WTC11 (cell line): ENCODE measurements at regions not wholly inside any gene's neighbourhood (a gene's known extent, or its start where the extent isn't known, plus 50 kb on each side); places are given as distances from the start of the nearest gene placed in this dataset.

Experiments
- ATAC-seq: fragments of 200-7000 bp; cut with Tn5 transposase; 2 replicates; pipeline ENCODE4 v1.10.0; 2021; ENCODE audit warnings: mild to moderate bottlenecking, moderate library complexity
- CTCF ChIA-PET: fragments of 300-600 bp; sonication (Branson Sonifier 250); formaldehyde crosslinking; loops from one replicate; lab custom pipeline; 2021; ENCODE audit warnings: antibody characterized with exemption; lab: Charles Lee
- POLR2A ChIA-PET: fragments of 350-600 bp; sonication (Branson Sonifier 250); formaldehyde crosslinking; loops from one replicate; lab custom pipeline; 2021; ENCODE audit warnings: antibody characterized with exemption; lab: Charles Lee
- DNase-seq: peaks from one replicate; pipeline ENCODE4 v3.0.0; 2021; ENCODE audit warnings: low spot score
- H3K27ac Mint-ChIP-seq: 2 replicates; pipeline ENCODE4 v1.8.0; 2021; ENCODE audit warnings: mixed read lengths
- H3K27me3 Mint-ChIP-seq: 2 replicates; pipeline ENCODE4 v1.8.0; 2021; ENCODE audit warnings: low read depth, mild to moderate bottlenecking, moderate library complexity, mixed read lengths
- H3K36me3 Mint-ChIP-seq: 2 replicates; pipeline ENCODE4 v1.8.0; 2021; ENCODE audit warnings: mixed read lengths
- H3K4me1 Mint-ChIP-seq: 2 replicates; pipeline ENCODE4 v1.8.0; 2022; ENCODE audit warnings: mixed read lengths
- H3K4me3 Mint-ChIP-seq: 2 replicates; pipeline ENCODE4 v1.8.0; 2021; ENCODE audit warnings: mild to moderate bottlenecking, moderate library complexity, mixed read lengths
- H3K9me3 Mint-ChIP-seq: 2 replicates; pipeline ENCODE4 v1.8.0; 2021; ENCODE audit warnings: mixed read lengths
- CBFB ChIP-seq: sonication (generic); formaldehyde crosslinking; IDR thresholded peaks from 2 replicates; pipeline ENCODE4 v1.8.1; 2022; ENCODE audit warnings: mild to moderate bottlenecking, low read depth, missing genetic modification reagents
- ELF4 ChIP-seq: sonication (generic); formaldehyde crosslinking; IDR thresholded peaks from 2 replicates; pipeline ENCODE4 v1.8.1; 2022; ENCODE audit warnings: low read depth, mild to moderate bottlenecking, moderate library complexity, missing genetic modification reagents
- FOXJ3 ChIP-seq: sonication (generic); formaldehyde crosslinking; IDR thresholded peaks from 2 replicates; pipeline ENCODE4 v1.9.0; 2021; ENCODE audit warnings: missing genetic modification reagents, mild to moderate bottlenecking, borderline replicate concordance
- GRHL2 ChIP-seq: fragments of 250-450 bp; sonication (Bioruptor Pico); IDR thresholded peaks from 2 replicates; pipeline ENCODE4 v1.8.0; 2022; ENCODE audit warnings: mild to moderate bottlenecking, moderate library complexity; ENCODE audit not compliant: insufficient replicate concordance, severe bottlenecking
- IRF2 ChIP-seq: sonication (generic); formaldehyde crosslinking; IDR thresholded peaks from 2 replicates; pipeline ENCODE4 v1.8.0; 2022; ENCODE audit warnings: low read depth, missing genetic modification reagents, borderline replicate concordance
- JAZF1 ChIP-seq: fragments of 250-450 bp; sonication (Bioruptor Pico); IDR thresholded peaks from 2 replicates; pipeline ENCODE4 v1.9.0; 2021; ENCODE audit warnings: moderate library complexity, mild to moderate bottlenecking, inconsistent platforms
- MAX ChIP-seq: sonication (generic); formaldehyde crosslinking; IDR thresholded peaks from 2 replicates; pipeline ENCODE4 v1.8.0; 2022; ENCODE audit warnings: mild to moderate bottlenecking, missing genetic modification reagents
- PRDM15 ChIP-seq: sonication (generic); formaldehyde crosslinking; IDR thresholded peaks from 2 replicates; pipeline ENCODE4 v1.8.0; 2022; ENCODE audit warnings: missing genetic modification reagents
- PREB ChIP-seq: sonication (generic); formaldehyde crosslinking; IDR thresholded peaks from 2 replicates; pipeline ENCODE4 v1.8.1; 2022; ENCODE audit warnings: mild to moderate bottlenecking, missing genetic modification reagents, moderate library complexity, borderline replicate concordance
- PRRX2 ChIP-seq: fragments of 250-450 bp; sonication (Bioruptor Pico); IDR thresholded peaks from 2 replicates; pipeline ENCODE4 v1.8.0; 2021; ENCODE audit warnings: mild to moderate bottlenecking
- SP1 ChIP-seq: sonication (generic); formaldehyde crosslinking; conservative IDR thresholded peaks from 2 replicates; pipeline ENCODE4 v1.8.1; 2022; ENCODE audit warnings: missing genetic modification reagents
- STAT6 ChIP-seq: sonication (generic); formaldehyde crosslinking; conservative IDR thresholded peaks from 2 replicates; pipeline ENCODE4 v1.8.1; 2023; ENCODE audit warnings: mild to moderate bottlenecking, low read depth, missing genetic modification reagents, moderate library complexity
- TEAD1 ChIP-seq: sonication (generic); formaldehyde crosslinking; IDR thresholded peaks from 2 replicates; pipeline ENCODE4 v1.8.0; 2022; ENCODE audit warnings: mild to moderate bottlenecking, missing genetic modification reagents
- TEAD4 ChIP-seq: sonication (generic); formaldehyde crosslinking; IDR thresholded peaks from 2 replicates; pipeline ENCODE4 v1.8.0; 2022; ENCODE audit warnings: mild to moderate bottlenecking, missing genetic modification reagents
- USF2 ChIP-seq: sonication (generic); formaldehyde crosslinking; IDR thresholded peaks from 2 replicates; pipeline ENCODE4 v1.8.1; 2023; ENCODE audit warnings: mild to moderate bottlenecking, missing genetic modification reagents, moderate library complexity
- ZMAT4 ChIP-seq: fragments of 250-450 bp; sonication (Bioruptor Pico); IDR thresholded peaks from 2 replicates; pipeline ENCODE4 v1.9.0; 2021; ENCODE audit warnings: mild to moderate bottlenecking
- ZNF121 ChIP-seq: sonication (generic); formaldehyde crosslinking; IDR thresholded peaks from 2 replicates; pipeline ENCODE4 v1.8.0; 2023; ENCODE audit warnings: missing genetic modification reagents
- ZNF232 ChIP-seq: sonication (generic); formaldehyde crosslinking; IDR thresholded peaks from 2 replicates; pipeline ENCODE4 v1.8.0; 2022; ENCODE audit warnings: mild to moderate bottlenecking, missing genetic modification reagents

GRCh38 chr2:12126318-12126717 is 379.9 kb downstream of the LPIN1 start:
- Mint-ChIP-seq H3K4me3 (no peak overlapping the region), H3K27me3 (no peaks in the 10 kb centered on the region; the same call in 1 of the 2 replicates)
- CTCF ChIA-PET: interaction anchor here (1.3 kb wide), 1 partner anchor 262 kb away, joined by 3 read pairs; no protein-coding TSS in a partner anchor
- POLR2A ChIA-PET: no interaction called here
- DNase-seq: no peak
- TF ChIP-seq PREB (CRISPR knock-in tag) (no peak), CBFB (CRISPR knock-in tag) (no peak), MAX (CRISPR knock-in tag) (no peak), SP1 (CRISPR knock-in tag) (no peak), ZNF121 (CRISPR knock-in tag) (no peak), PRRX2 (CRISPR knock-in tag) (no peak), PRDM15 (CRISPR knock-in tag) (no peak), FOXJ3 (CRISPR knock-in tag) (no peak), TEAD1 (CRISPR knock-in tag) (no peak), TEAD4 (CRISPR knock-in tag) (no peak), USF2 (CRISPR knock-in tag) (no peak)
- TF ChIP-seq, all 79 proteins: peak for 0
- ATAC-seq: peak; percentile 41; the same call in 1 of the 2 replicates
- Mint-ChIP-seq H3K36me3 (no peaks in the 10 kb centered on the region), H3K4me1 (peaks cover 7% of the 10 kb centered on the region), H3K27ac (no peak overlapping the region), H3K9me3 (peaks cover 8% of the 10 kb centered on the region)

GRCh38 chr2:12127638-12128037 is 381.2 kb downstream of the LPIN1 start:
- Mint-ChIP-seq H3K27ac (no peak overlapping the region), H3K27me3 (no peaks in the 10 kb centered on the region; the same call in 1 of the 2 replicates), H3K4me3 (no peak overlapping the region), H3K4me1 (peaks cover 7% of the 10 kb centered on the region), H3K9me3 (peaks cover 8% of the 10 kb centered on the region)
- ATAC-seq (no peak), DNase-seq (no peak)
- POLR2A ChIA-PET: no interaction called here
- CTCF ChIA-PET: no interaction called here
- TF ChIP-seq ZNF232: no peak
- no peak for TF ChIP-seq TEAD4 (CRISPR knock-in tag)
- no peak for TF ChIP-seq TEAD1 (CRISPR knock-in tag)
- no peak for TF ChIP-seq JAZF1
- TF ChIP-seq GRHL2 (CRISPR knock-in tag): no peak
- TF ChIP-seq FOXJ3 (CRISPR knock-in tag): no peak
- TF ChIP-seq PRRX2 (CRISPR knock-in tag): no peak
- no peak for TF ChIP-seq ELF4
- TF ChIP-seq IRF2 (CRISPR knock-in tag): no peak
- TF ChIP-seq STAT6 (CRISPR knock-in tag): no peak
- no peak for TF ChIP-seq ZMAT4 (CRISPR knock-in tag)
- no peak for TF ChIP-seq USF2 (CRISPR knock-in tag)
- no peak for TF ChIP-seq PRDM15 (CRISPR knock-in tag)
- TF ChIP-seq, all 79 proteins: peak for 0
- H3K36me3 Mint-ChIP-seq: no peaks in the 10 kb centered on the region
